KMS-11 (cell line): ENCODE measurements at regions not wholly inside any gene's neighbourhood (a gene's known extent, or its start where the extent isn't known, plus 50 kb on each side); places are given as distances from the start of the nearest gene placed in this dataset.
A peak's percentile ranks its signal among the peaks of the same experiment; 100 is the strongest.

Experiments used
- H2AFZ ChIP-seq: fragments of 200-600 bp; sonication (generic); 2 replicates; pipeline ENCODE4 v1.6.1; 2016; ENCODE audit warnings: antibody characterized with exemption, mixed run types, low read depth
- H3K27ac ChIP-seq: fragments of 200-600 bp; sonication (generic); 2 replicates; pipeline ENCODE4 v1.6.1; 2016; ENCODE audit warnings: mild to moderate bottlenecking, mixed run types
- H3K27me3 ChIP-seq: fragments of 200-600 bp; sonication (generic); 2 replicates; pipeline ENCODE4 v1.6.1; 2017; ENCODE audit warnings: mild to moderate bottlenecking, low read depth, mixed run types, moderate library complexity; ENCODE audit not compliant: insufficient read depth
- H3K36me3 ChIP-seq: fragments of 200-600 bp; sonication (generic); 2 replicates; pipeline ENCODE4 v1.6.1; 2017; ENCODE audit warnings: mild to moderate bottlenecking, mixed run types; ENCODE audit not compliant: insufficient read depth
- H3K4me1 ChIP-seq: fragments of 200-600 bp; sonication (generic); 2 replicates; pipeline ENCODE4 v1.6.1; 2016; ENCODE audit warnings: mild to moderate bottlenecking, low read depth, mixed run types; ENCODE audit not compliant: poor library complexity, severe bottlenecking
- H3K4me2 ChIP-seq: fragments of 200-600 bp; sonication (generic); 2 replicates; pipeline ENCODE4 v1.7.0; 2016; ENCODE audit warnings: mild to moderate bottlenecking, mixed run types
- H3K4me3 ChIP-seq: fragments of 200-600 bp; sonication (generic); IDR thresholded peaks from 2 replicates; pipeline ENCODE4 v1.6.1; 2017; ENCODE audit warnings: low read depth, low read length, mixed read lengths; ENCODE audit not compliant: insufficient read depth
- H3K79me2 ChIP-seq: fragments of 200-600 bp; sonication (generic); 2 replicates; pipeline ENCODE4 v1.6.1; 2016; ENCODE audit warnings: low read depth, mixed run types; ENCODE audit not compliant: insufficient read depth
- H3K9ac ChIP-seq: fragments of 200-600 bp; sonication (generic); 2 replicates; pipeline ENCODE4 v1.6.1; 2016; ENCODE audit warnings: mild to moderate bottlenecking, mixed run types
- H4K20me1 ChIP-seq: fragments of 200-600 bp; sonication (generic); 2 replicates; pipeline ENCODE4 v1.6.1; 2016; ENCODE audit warnings: mild to moderate bottlenecking, mixed run types; ENCODE audit not compliant: insufficient read depth
- TF ChIP-seq, protein P1 (sequence below): fragments of 200-600 bp; sonication (generic); conservative IDR thresholded peaks from 2 replicates; pipeline ENCODE4 v1.6.1; 2017; ENCODE audit warnings: low read depth, mild to moderate bottlenecking, antibody characterized with exemption, low read length, moderate library complexity, mixed read lengths

DNA sequence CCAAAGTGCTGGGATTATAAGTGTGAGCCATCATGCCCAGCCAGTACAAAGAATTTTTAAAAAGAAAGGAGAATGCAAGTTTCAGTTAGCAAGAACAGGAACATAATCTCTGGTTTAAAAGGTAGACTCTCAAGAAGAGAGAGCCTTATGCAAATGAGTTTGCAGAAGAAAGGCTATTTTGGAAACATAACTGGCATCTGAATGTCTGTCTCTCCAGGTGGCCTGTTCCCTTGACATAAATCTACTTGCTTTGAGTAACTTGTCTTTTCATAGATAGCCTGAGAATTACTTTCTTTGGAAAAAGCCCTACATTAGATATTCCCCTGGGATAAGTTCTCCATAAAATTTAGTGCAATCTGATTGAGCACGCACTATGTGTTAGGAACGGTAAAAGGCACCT lies 109.6 kb downstream of the ICOS start:
- Histone ChIP-seq H3K79me2 (no peaks in the 10 kb centered on the region), H3K27ac (no peak overlapping the region), H3K4me2 (no peak overlapping the region), H4K20me1 (no peaks in the 10 kb centered on the region), H3K9ac (no peak overlapping the region), H3K36me3 (no peaks in the 10 kb centered on the region), H3K4me1 (peaks cover 13% of the 10 kb centered on the region), H2AFZ (no peak overlapping the region), H3K4me3 (no peak overlapping the region), H3K27me3 (no peaks in the 10 kb centered on the region)
- TF ChIP-seq, protein P1, sequence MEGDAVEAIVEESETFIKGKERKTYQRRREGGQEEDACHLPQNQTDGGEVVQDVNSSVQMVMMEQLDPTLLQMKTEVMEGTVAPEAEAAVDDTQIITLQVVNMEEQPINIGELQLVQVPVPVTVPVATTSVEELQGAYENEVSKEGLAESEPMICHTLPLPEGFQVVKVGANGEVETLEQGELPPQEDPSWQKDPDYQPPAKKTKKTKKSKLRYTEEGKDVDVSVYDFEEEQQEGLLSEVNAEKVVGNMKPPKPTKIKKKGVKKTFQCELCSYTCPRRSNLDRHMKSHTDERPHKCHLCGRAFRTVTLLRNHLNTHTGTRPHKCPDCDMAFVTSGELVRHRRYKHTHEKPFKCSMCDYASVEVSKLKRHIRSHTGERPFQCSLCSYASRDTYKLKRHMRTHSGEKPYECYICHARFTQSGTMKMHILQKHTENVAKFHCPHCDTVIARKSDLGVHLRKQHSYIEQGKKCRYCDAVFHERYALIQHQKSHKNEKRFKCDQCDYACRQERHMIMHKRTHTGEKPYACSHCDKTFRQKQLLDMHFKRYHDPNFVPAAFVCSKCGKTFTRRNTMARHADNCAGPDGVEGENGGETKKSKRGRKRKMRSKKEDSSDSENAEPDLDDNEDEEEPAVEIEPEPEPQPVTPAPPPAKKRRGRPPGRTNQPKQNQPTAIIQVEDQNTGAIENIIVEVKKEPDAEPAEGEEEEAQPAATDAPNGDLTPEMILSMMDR: no peak

DNA sequence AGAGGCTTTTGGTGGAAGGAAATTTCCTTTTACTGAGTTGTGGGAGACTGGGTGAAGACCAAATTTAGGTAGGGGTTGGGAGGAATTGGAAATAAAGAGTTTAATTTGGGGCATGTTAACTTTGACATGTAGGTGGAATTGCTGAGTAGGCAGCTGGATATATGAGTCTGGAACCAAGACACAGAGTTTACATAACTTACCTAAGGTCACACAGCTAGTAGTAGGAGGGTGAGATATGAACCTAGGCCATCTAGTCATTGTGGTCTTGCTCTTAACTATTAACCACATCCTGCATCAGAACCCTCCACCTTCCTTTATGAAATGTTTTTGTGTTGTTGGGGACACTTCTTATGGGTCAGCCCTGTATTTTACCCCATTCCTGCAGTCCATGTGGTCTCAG lies 113.1 kb downstream of the ICOS start:
- TF ChIP-seq, protein P1: no peak
- H3K27me3 ChIP-seq: no peaks in the 10 kb centered on the region
- no peak overlapping the region for H3K4me3 ChIP-seq
- no peak overlapping the region for H3K9ac ChIP-seq
- no peaks in the 10 kb centered on the region for H3K79me2 ChIP-seq
- no peak overlapping the region for H3K27ac ChIP-seq
- H3K36me3 ChIP-seq: no peaks in the 10 kb centered on the region
- H2AFZ ChIP-seq: no peak overlapping the region
- H3K4me1 ChIP-seq: peaks cover 13% of the 10 kb centered on the region
- no peaks in the 10 kb centered on the region for H4K20me1 ChIP-seq
- H3K4me2 ChIP-seq: no peak overlapping the region

DNA sequence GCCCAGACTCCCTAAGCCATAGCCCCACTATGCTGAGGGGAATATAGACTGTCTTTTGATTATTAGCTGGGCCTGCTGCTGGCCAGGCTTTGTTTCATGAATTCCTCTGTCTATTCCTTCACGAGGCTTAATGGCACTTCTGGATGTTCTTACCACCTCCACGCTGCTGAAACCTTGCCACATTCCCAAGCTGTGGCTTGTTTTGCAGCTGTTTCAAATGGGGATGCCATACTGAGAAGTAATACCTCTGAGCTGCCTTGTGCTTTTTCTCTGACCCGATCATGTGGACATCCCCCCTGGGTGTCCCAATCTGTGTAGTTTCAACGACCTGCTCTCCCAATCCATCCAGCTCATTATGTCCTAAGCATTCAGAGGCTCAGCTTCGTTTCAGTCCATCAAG lies 114.1 kb downstream of the ICOS start:
- Histone ChIP-seq H3K27ac (no peak overlapping the region), H2AFZ (no peak overlapping the region), H3K36me3 (no peaks in the 10 kb centered on the region), H3K27me3 (no peaks in the 10 kb centered on the region), H3K4me2 (no peak overlapping the region), H4K20me1 (no peaks in the 10 kb centered on the region), H3K9ac (no peak overlapping the region), H3K79me2 (no peaks in the 10 kb centered on the region), H3K4me3 (no peak overlapping the region), H3K4me1 (peaks cover 11% of the 10 kb centered on the region)
- TF ChIP-seq, protein P1: no peak

DNA sequence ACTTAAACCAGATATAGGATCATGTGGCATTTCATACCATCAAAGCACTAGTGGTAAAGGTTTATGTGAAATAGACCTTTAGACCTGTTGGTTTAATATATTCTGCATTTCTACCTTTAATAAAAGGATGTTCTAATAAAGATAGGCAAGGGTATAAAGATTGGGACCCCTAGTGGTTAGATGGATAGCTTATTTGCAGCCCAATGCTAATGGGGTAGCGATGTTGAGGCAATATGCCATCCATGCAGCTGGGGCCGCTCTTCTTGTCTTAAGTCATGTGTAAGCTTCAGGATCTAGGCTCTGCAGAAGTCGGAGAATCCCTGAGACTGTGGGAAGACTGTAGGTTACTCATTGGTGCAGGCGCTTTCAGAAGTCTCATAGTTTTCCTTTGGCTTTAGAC lies 114.9 kb downstream of the ICOS start:
- no peak overlapping the region for H3K9ac ChIP-seq

More for the DNA sequence above, 114.9 kb downstream of the ICOS start:
- H3K79me2 ChIP-seq: no peaks in the 10 kb centered on the region
- H3K27ac ChIP-seq: no peak overlapping the region
- no peaks in the 10 kb centered on the region for H4K20me1 ChIP-seq
- H3K4me1 ChIP-seq: peaks cover 5% of the 10 kb centered on the region
- no peaks in the 10 kb centered on the region for H3K36me3 ChIP-seq
- H2AFZ ChIP-seq: no peak overlapping the region
- TF ChIP-seq, protein P1: peak; percentile 24; the same call in 1 of the 2 replicates
- H3K4me3 ChIP-seq: no peak overlapping the region
- H3K27me3 ChIP-seq: no peaks in the 10 kb centered on the region
- no peak overlapping the region for H3K4me2 ChIP-seq
